Gastroesophageal sphincter (tissue), 4 donors: ENCODE measurements at regions not wholly inside any gene's neighbourhood (a gene's known extent, or its start where the extent isn't known, plus 50 kb on each side); places are given as distances from the start of the nearest gene placed in this dataset.

Experiments
- ATAC-seq: fragments of 150-250 bp; one replicate; pipeline ENCODE4 v1.9.1; 2016; ENCODE audit warnings: mild to moderate bottlenecking, moderate library complexity
- H3K27ac ChIP-seq, 4 donors: fragments of 200-600 bp; sonication (generic) in 3 of 4; 1 replicate in 3 of 4; 2 replicates in 1 of 4; pipeline ENCODE4 v1.5.1; 2016 to 2019
- H3K27me3 ChIP-seq: fragments of 200-600 bp; sonication (generic); one replicate; pipeline ENCODE4 v1.5.1; 2019
- H3K36me3 ChIP-seq, 2 donors: fragments of 200-600 bp; sonication (generic); one replicate each; pipeline ENCODE4 v1.5.1; 2019; ENCODE audit warnings: control low read depth in 1 of 2
- H3K4me1 ChIP-seq, 3 donors: fragments of 200-600 bp; sonication (generic); 1 replicate in 2 of 3; 2 replicates in 1 of 3; pipeline ENCODE4 v1.5.1; 2016 to 2019; ENCODE audit warnings: control low read depth in 2 of 3
- H3K4me3 ChIP-seq, 2 donors: fragments of 200-600 bp; sonication (generic); one replicate each; pipeline ENCODE4 v1.5.1; 2019; ENCODE audit warnings: mild to moderate bottlenecking in 1 of 2, moderate library complexity in 1 of 2
- H3K9me3 ChIP-seq, 3 donors: fragments of 200-600 bp; sonication (generic); one replicate each; pipeline ENCODE4 v1.5.1; 2017 to 2019; ENCODE audit warnings: control low read depth in 2 of 3
- EP300 ChIP-seq: sonication (generic); formaldehyde crosslinking; IDR thresholded peaks from one replicate; pipeline ENCODE4 v1.6.1; 2017; ENCODE audit warnings: antibody characterized with exemption, mild to moderate bottlenecking
- POLR2A ChIP-seq, 2 donors: fragments of 450-650 bp; IDR thresholded peaks; one replicate each; pipeline ENCODE4 v1.6.1; 2017; ENCODE audit warnings: antibody characterized with exemption in 2 of 2, mild to moderate bottlenecking in 2 of 2, moderate library complexity in 1 of 2
- POLR2AphosphoS5 ChIP-seq: sonication (generic); formaldehyde crosslinking; IDR thresholded peaks from one replicate; pipeline ENCODE4 v1.6.1; 2017; ENCODE audit warnings: antibody characterized with exemption
- WGBS, 2 donors: methylation state at CpG; one replicate each; pipeline ENCODE4 v1.1.5; 2018; ENCODE audit warnings: low coverage in 1 of 2; 5-methylcytosine and 5-hydroxymethylcytosine counted together
- TF ChIP-seq, protein P1 (sequence below), 4 experiments: fragments of 200-600 bp in 2 of 4; fragments of 450-650 bp in 2 of 4; sonication (generic) in 1 of 4; IDR thresholded peaks; one replicate each; pipeline ENCODE4 v1.5.1; 2017 to 2019; ENCODE audit warnings: antibody characterized with exemption in 4 of 4, mild to moderate bottlenecking in 2 of 4, moderate library complexity in 2 of 4

GRCh38 chr14:84520711-84521338 is 1009.1 kb upstream of the FLRT2 start:
- Histone ChIP-seq H3K4me3 (no peak overlapping the region), H3K27me3 (no peaks in the 10 kb centered on the region), H3K27ac (no peak overlapping the region), H3K36me3 (no peaks in the 10 kb centered on the region), H3K9me3 (no peaks in the 10 kb centered on the region), H3K4me1 (no peaks in the 10 kb centered on the region)
- WGBS, 2 donors = 67% methylated on average over 1 of the region's 1 CpG; no CpG with 5 or more reads in 1 of the 2 donors
- ATAC-seq = no peak
- TF ChIP-seq POLR2AphosphoS5 (no peak), EP300 (no peak), POLR2A (IDR thresholded peaks at IDR 0.05) (no peak)
- TF ChIP-seq, protein P1, sequence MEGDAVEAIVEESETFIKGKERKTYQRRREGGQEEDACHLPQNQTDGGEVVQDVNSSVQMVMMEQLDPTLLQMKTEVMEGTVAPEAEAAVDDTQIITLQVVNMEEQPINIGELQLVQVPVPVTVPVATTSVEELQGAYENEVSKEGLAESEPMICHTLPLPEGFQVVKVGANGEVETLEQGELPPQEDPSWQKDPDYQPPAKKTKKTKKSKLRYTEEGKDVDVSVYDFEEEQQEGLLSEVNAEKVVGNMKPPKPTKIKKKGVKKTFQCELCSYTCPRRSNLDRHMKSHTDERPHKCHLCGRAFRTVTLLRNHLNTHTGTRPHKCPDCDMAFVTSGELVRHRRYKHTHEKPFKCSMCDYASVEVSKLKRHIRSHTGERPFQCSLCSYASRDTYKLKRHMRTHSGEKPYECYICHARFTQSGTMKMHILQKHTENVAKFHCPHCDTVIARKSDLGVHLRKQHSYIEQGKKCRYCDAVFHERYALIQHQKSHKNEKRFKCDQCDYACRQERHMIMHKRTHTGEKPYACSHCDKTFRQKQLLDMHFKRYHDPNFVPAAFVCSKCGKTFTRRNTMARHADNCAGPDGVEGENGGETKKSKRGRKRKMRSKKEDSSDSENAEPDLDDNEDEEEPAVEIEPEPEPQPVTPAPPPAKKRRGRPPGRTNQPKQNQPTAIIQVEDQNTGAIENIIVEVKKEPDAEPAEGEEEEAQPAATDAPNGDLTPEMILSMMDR (IDR thresholded peaks at IDR 0.05) = no peak

- Histone ChIP-seq H3K27ac (no peak overlapping the region), H3K27me3 (no peaks in the 10 kb centered on the region), H3K9me3 (no peaks in the 10 kb centered on the region), H3K4me1 (no peaks in the 10 kb centered on the region), H3K36me3 (no peaks in the 10 kb centered on the region), H3K4me3 (no peak overlapping the region)
- no peak for ATAC-seq
- 72 to 92% methylated on average over 2 of the region's 2 CpGs for WGBS, 2 donors
- no peak for TF ChIP-seq EP300
- no peak for TF ChIP-seq POLR2AphosphoS5
- TF ChIP-seq, protein P1 (IDR thresholded peaks at IDR 0.05) = no peak
- no peak for TF ChIP-seq POLR2A (IDR thresholded peaks at IDR 0.05)
These were observed 1006.2 kb upstream of the FLRT2 start for GRCh38 chr14:84523746-84524145.

DNA sequence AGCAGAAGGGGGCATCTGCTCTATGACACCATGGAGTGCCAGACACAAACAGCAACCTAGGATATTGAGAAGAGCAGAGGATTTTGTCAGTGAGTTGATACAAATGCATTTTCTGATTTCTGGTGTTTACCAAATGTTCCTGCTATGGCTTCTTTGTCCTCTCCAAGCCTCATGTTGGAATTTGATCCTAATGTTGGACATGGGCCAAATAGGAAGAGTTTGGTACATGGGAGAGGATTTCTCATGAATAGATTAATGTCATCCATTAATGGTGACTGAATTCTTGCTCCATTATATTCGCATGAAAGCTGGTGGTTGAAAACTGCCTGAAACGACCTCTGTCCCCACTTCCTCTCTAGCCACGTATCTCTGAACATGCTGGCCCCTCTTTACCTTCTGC is 1002.2 kb upstream of the FLRT2 start:
- no peaks in the 10 kb centered on the region for H3K4me1 ChIP-seq
- TF ChIP-seq, protein P1 (IDR thresholded peaks at IDR 0.05) = no peak
- no peak for TF ChIP-seq POLR2AphosphoS5
- no peak for TF ChIP-seq POLR2A (IDR thresholded peaks at IDR 0.05)
- TF ChIP-seq EP300 = no peak
- no peak overlapping the region for H3K4me3 ChIP-seq
- H3K27ac ChIP-seq = no peak overlapping the region
- H3K27me3 ChIP-seq = no peaks in the 10 kb centered on the region
- WGBS, 2 donors = 62% methylated on average over 3 of the region's 3 CpGs
- H3K36me3 ChIP-seq = no peaks in the 10 kb centered on the region
- ATAC-seq = no peak
- no peaks in the 10 kb centered on the region for H3K9me3 ChIP-seq

DNA sequence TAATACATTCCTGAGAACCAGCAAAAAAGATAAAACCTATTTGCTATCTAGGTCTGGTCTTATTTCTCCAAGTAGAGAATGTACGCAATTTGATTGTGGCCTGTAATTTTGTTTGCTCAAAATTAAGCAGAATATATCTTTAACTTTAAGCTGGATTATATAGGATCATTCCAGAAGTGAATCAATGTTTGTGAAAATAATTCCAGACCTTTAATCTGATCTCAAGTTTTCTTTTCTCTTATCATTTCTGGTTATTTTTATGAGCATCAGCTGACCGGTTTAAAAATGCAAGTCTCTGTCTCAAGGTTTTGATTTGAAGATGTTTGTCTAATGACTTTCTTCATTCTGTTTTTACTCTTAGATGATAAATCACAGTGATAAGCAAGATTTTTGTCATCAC is 997.9 kb upstream of the FLRT2 start:
- 95 to 97% methylated on average over 2 of the region's 2 CpGs for WGBS, 2 donors

GRCh38 chr14:84533181-84533725 is 996.7 kb upstream of the FLRT2 start:
- Histone ChIP-seq H3K4me3 (no peak overlapping the region), H3K36me3 (no peaks in the 10 kb centered on the region), H3K4me1 (no peaks in the 10 kb centered on the region), H3K9me3 (no peaks in the 10 kb centered on the region), H3K27me3 (no peaks in the 10 kb centered on the region), H3K27ac (no peak overlapping the region)
- no peak for ATAC-seq
- TF ChIP-seq POLR2AphosphoS5 (no peak), EP300 (no peak), POLR2A (IDR thresholded peaks at IDR 0.05) (no peak)
- TF ChIP-seq, protein P1 (IDR thresholded peaks at IDR 0.05) = no peak
- 75 to 95% methylated on average over 3 of the region's 3 CpGs for WGBS, 2 donors

More for the DNA sequence above, 997.9 kb upstream of the FLRT2 start:
- Histone ChIP-seq H3K27ac (no peak overlapping the region), H3K9me3 (no peaks in the 10 kb centered on the region), H3K4me1 (no peaks in the 10 kb centered on the region), H3K27me3 (no peaks in the 10 kb centered on the region), H3K36me3 (no peaks in the 10 kb centered on the region), H3K4me3 (no peak overlapping the region)
- TF ChIP-seq EP300 (no peak), POLR2A (IDR thresholded peaks at IDR 0.05) (no peak)
- ATAC-seq = no peak
